Pancreas (tissue), 10 donors: ENCODE measurements at regions not wholly inside any gene's neighbourhood (a gene's known extent, or its start where the extent isn't known, plus 50 kb on each side); places are given as distances from the start of the nearest gene placed in this dataset.

Source experiments
- ATAC-seq, 4 donors: fragments of 200-7000 bp; cut with Tn5 transposase; one replicate each; pipeline versions ENCODE4 v1.8.0 to v1.9.1; 2020; ENCODE audit warnings: mild to moderate bottlenecking in 4 of 4, moderate library complexity in 4 of 4
- DNase-seq, 6 donors: peaks; one replicate each; pipeline ENCODE4 v3.0.0-alpha.2; 2020
- FAIRE-seq: peaks from 2 replicates; lab custom pipeline; 2012; peaks lifted over from hg19 to GRCh38; lab: Jason Lieb, UNC
- H3K27ac ChIP-seq, 4 donors: fragments of 200-600 bp; sonication (generic); 1 replicate in 3 of 4; 2 replicates in 1 of 4; pipeline versions ENCODE4 v1.5.0 to v1.8.0; 2020
- H3K27me3 ChIP-seq, 4 donors: fragments of 200-600 bp; one replicate each; pipeline ENCODE4 v1.8.0; 2021
- H3K36me3 ChIP-seq, 3 donors: fragments of 200-600 bp; sonication (generic) in 1 of 3; one replicate each; pipeline versions ENCODE4 v1.5.0 to v1.8.0; 2020 to 2021
- H3K4me1 ChIP-seq, 3 donors: fragments of 200-600 bp; one replicate each; pipeline ENCODE4 v1.8.0; 2021
- H3K4me3 ChIP-seq, 4 donors: fragments of 200-600 bp; sonication (generic) in 2 of 4; one replicate each; pipeline versions ENCODE4 v1.5.0 to v1.8.0; 2020 to 2021
- H3K9me3 ChIP-seq, 4 donors: fragments of 200-600 bp; one replicate each; pipeline ENCODE4 v1.8.0; 2021
- WGBS, 2 donors: extraction: QIAGEN DNeasy Blood & Tissue Kit; methylation state at CpG; one replicate each; pipeline ENCODE4 v1.1.7; 2013; 5-methylcytosine and 5-hydroxymethylcytosine counted together
- intact Hi-C, 3 donors: fragments of 100-400 bp; cut with DNase I; formaldehyde crosslinking; loops; one replicate each; pipeline versions ENCODE4 v1.11.1 to v1.14.2; 2022
- TF ChIP-seq, protein P1 (sequence below), 4 donors: fragments of 200-600 bp; sonication (generic) in 3 of 4; IDR thresholded peaks; one replicate each; pipeline versions ENCODE4 v1.5.0 to v1.8.0; 2021; ENCODE audit warnings: antibody characterized with exemption in 4 of 4
- donor health status: healthy with polysubstance abuse.
- donor health status: DM: no; HTN: no; CAD: no; lungs with moderate emphysema.
- donor health status: DM: no; HTN: no; CAD: no.
- donor health status: control.
- donor health status: control.
- donor health status: Bipolar disorder and iron deficiency.
- donor health status: DM: yes; HTN: yes; CAD: no.
- donor health status: DM: no; HTN: no; CAD: no.
- donor health status: DM: no; HTN: no; CAD: no.
- donor health status: DM: yes; HTN: yes; CAD: no.

DNA sequence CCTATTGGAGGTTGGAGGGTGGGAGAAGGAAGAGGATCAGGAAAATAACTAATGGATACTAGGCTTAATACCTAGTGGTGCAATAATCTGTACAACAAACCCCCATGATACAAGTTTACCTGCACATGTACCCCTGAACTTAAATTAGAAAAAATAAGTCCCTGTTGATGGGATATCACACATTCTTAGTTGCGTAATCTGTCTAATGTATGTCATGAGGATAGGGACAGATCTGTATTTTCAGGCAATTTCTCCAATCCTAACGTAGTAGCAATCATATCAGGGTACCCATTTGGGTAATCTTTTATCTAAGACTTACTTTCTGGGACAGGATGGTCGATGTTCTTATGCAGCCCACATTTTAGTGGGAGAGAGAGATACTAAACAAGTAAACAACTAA lies 239.1 kb upstream of the AZI2 start:
- DNase-seq (no peak), ATAC-seq (no peak), FAIRE-seq (no peak)
- Histone ChIP-seq H3K36me3 (no peaks in the 10 kb centered on the region), H3K27me3 (no peaks in the 10 kb centered on the region), H3K9me3 (no peaks in the 10 kb centered on the region), H3K27ac (no peak overlapping the region), H3K4me3 (no peak overlapping the region), H3K4me1 (no peaks in the 10 kb centered on the region)
- WGBS, 2 donors = 87 to 90% methylated on average over 3 of the region's 3 CpGs
- TF ChIP-seq, protein P1, sequence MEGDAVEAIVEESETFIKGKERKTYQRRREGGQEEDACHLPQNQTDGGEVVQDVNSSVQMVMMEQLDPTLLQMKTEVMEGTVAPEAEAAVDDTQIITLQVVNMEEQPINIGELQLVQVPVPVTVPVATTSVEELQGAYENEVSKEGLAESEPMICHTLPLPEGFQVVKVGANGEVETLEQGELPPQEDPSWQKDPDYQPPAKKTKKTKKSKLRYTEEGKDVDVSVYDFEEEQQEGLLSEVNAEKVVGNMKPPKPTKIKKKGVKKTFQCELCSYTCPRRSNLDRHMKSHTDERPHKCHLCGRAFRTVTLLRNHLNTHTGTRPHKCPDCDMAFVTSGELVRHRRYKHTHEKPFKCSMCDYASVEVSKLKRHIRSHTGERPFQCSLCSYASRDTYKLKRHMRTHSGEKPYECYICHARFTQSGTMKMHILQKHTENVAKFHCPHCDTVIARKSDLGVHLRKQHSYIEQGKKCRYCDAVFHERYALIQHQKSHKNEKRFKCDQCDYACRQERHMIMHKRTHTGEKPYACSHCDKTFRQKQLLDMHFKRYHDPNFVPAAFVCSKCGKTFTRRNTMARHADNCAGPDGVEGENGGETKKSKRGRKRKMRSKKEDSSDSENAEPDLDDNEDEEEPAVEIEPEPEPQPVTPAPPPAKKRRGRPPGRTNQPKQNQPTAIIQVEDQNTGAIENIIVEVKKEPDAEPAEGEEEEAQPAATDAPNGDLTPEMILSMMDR (IDR thresholded peaks at IDR 0.05) = no peak
- intact Hi-C loops = no loop called here

DNA sequence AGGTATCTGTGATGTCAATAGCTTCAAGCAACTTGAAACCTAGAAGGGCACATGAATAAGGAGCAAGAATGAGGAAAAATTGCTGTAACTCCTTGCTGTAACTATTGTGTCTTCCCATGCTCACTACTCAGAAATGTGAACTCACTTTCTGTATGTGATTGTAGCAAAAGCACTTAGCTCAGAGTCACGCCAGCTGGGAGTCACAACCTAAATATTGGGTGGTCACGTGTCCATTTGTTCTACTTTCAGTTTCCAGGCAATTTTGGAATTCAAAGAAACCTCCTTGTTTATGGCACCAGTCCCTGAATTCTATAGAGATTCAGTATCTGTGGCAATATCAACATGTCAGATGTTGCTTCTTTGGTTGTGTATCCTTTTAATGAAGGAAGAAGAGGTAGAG lies 241.6 kb upstream of the AZI2 start:
- FAIRE-seq = no peak
- no peak for ATAC-seq
- H3K36me3 ChIP-seq = no peaks in the 10 kb centered on the region
- no peaks in the 10 kb centered on the region for H3K4me1 ChIP-seq
- intact Hi-C loops = no loop called here
- no peaks in the 10 kb centered on the region for H3K9me3 ChIP-seq
- no peak overlapping the region for H3K27ac ChIP-seq
- 84 to 90% methylated on average over 2 of the region's 2 CpGs for WGBS, 2 donors
- DNase-seq = no peak
- H3K27me3 ChIP-seq = no peaks in the 10 kb centered on the region
- TF ChIP-seq, protein P1 (IDR thresholded peaks at IDR 0.05) = no peak
- no peak overlapping the region for H3K4me3 ChIP-seq

DNA sequence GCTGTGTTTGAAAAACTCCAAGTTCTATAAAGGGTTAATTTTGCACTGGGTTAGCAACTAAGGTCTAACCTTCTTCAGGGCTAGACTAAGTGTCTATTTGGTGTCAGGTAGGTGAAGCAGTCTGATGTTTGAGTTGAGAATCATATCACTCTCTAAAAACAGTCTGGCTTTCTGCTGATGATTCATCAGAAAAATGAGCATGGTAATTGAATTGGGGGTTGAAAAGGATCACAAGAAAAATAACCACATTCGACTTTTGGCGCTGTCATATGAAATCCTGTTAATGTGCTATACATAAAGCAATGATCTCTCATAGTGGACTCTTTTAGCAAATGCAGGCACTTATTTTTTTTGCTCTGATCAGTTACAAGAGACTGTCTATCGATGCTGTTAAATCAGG lies 242.2 kb upstream of the AZI2 start:
- no peak for DNase-seq
- H3K27me3 ChIP-seq = no peaks in the 10 kb centered on the region
- WGBS, 2 donors = 48 to 67% methylated on average over 3 of the region's 3 CpGs
- no peaks in the 10 kb centered on the region for H3K4me1 ChIP-seq
- intact Hi-C loops = no loop called here
- H3K27ac ChIP-seq = no peak overlapping the region
- TF ChIP-seq, protein P1 (IDR thresholded peaks at IDR 0.05) = no peak
- H3K36me3 ChIP-seq = no peaks in the 10 kb centered on the region
- H3K9me3 ChIP-seq = no peaks in the 10 kb centered on the region
- FAIRE-seq = no peak
- ATAC-seq = no peak
- H3K4me3 ChIP-seq = no peak overlapping the region

DNA sequence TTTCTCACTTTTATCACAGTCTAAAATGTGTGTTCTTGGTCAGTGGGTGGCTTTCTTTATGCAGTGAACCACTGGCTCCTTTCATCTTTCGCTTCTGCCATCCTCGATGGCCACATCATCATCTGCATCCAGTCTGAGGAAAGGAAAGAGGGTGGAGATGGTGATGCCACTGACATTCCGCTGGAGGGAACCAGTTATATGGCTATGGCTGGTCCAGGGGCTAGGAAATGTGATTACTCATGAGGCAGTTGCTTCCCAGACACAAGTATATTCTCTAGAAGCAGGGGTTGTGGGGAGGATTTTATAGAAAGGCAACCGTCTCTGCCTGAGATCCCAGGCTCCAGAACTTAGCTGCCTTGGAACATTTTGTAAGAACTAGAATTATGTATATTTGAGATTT lies 246.7 kb upstream of the AZI2 start:
- no peaks in the 10 kb centered on the region for H3K36me3 ChIP-seq
- no peak overlapping the region for H3K27ac ChIP-seq
- H3K27me3 ChIP-seq = no peaks in the 10 kb centered on the region
- H3K9me3 ChIP-seq = no peaks in the 10 kb centered on the region
- no peak overlapping the region for H3K4me3 ChIP-seq
- TF ChIP-seq, protein P1 (IDR thresholded peaks at IDR 0.05) = no peak
- ATAC-seq = no peak
- H3K4me1 ChIP-seq = no peaks in the 10 kb centered on the region
- no peak for FAIRE-seq
- DNase-seq = no peak
- intact Hi-C loops = no loop called here
- WGBS, 2 donors = 93 to 95% methylated on average over 4 of the region's 4 CpGs

DNA sequence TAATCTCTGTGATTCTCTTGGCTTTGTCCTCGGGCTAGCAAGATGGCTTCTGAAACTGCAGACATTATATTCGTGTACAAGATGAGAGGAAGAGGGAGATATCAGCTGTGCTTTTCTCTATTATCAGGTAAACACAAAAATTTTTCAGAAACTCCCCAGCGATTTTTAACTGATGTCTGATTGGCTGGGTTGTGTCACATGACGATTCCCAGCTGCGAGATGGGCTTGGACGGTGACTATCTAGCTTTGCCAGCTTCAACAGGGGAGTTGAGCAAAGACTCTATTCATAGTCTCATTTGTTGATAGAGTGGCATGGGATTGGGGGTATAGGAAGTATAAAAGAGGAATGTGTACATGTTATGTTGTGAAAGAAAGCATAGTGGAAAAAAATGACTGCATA lies 248.8 kb upstream of the AZI2 start:
- intact Hi-C loops = no loop called here
- Histone ChIP-seq H3K36me3 (no peaks in the 10 kb centered on the region), H3K9me3 (no peaks in the 10 kb centered on the region), H3K4me1 (peaks cover 0 to 10% (median 0%) of the 10 kb centered on the region in 3 donors), H3K4me3 (no peak overlapping the region), H3K27me3 (no peaks in the 10 kb centered on the region), H3K27ac (no peak overlapping the region)
- ATAC-seq = no peak
- FAIRE-seq = no peak
- TF ChIP-seq, protein P1 (IDR thresholded peaks at IDR 0.05) = no peak
- DNase-seq = no peak
- 82 to 88% methylated on average over 6 of the region's 6 CpGs for WGBS, 2 donors
